HCT116 (cell line): ENCODE measurements at regions not wholly inside any gene's neighbourhood (a gene's known extent, or its start where the extent isn't known, plus 50 kb on each side); places are given as distances from the start of the nearest gene placed in this dataset.

Experiments
- ATAC-seq: fragments of 200-7000 bp; cut with Tn5 transposase; 2 replicates; pipeline ENCODE4 v1.9.1; 2020; ENCODE audit warnings: mild to moderate bottlenecking, moderate library complexity
- BruUV-seq: library from RNA; stranded (reverse); fragments of 400-500 nt; replicated peaks from 2 replicates; lab custom pipeline; 2021; lab: Mats Ljungman, UMichigan
- CTCF ChIA-PET: fragments of 300-600 bp; sonication (Branson Sonifier 250); formaldehyde crosslinking; loops from one replicate; lab custom pipeline; 2021; ENCODE audit warnings: antibody characterized with exemption; lab: Charles Lee
- POLR2A ChIA-PET: fragments of 300-600, 350-600 bp; sonication (Branson Sonifier 250); formaldehyde crosslinking; loops from one replicate; lab custom pipeline; 2021; ENCODE audit warnings: antibody characterized with exemption; lab: Charles Lee
- RAD21 ChIA-PET, 2 experiments: fragments of 300-600 bp; sonication (Branson Sonifier 250); formaldehyde crosslinking; loops; one replicate each; lab custom pipeline; 2023; ENCODE audit warnings: low total read pairs in 2 of 2; ENCODE audit not compliant: uncharacterized antibody in 2 of 2, unreplicated experiment in 2 of 2, low non-redundant PET in 1 of 2; lab: Charles Lee
- DNase-seq: peaks from one replicate; pipeline ENCODE4 v3.0.0-alpha.2; 2010; ENCODE audit warnings: low read depth, low spot score
- H2AFZ ChIP-seq: fragments of 200-600 bp; shearing (Covaris generic), sonication (generic); 2 replicates; pipeline ENCODE4 v1.6.1; 2017; ENCODE audit warnings: low read depth, mixed run types, mixed read lengths, antibody characterized with exemption, low read length; ENCODE audit not compliant: poor library complexity, severe bottlenecking
- H3K27ac ChIP-seq: 2 replicates; pipeline ENCODE4 v1.5.1; 2012; ENCODE audit warnings: low read depth, low read length
- H3K27me3 ChIP-seq: fragments of 200-600 bp; sonication (generic); 2 replicates; pipeline ENCODE4 v1.6.1; 2016; ENCODE audit warnings: mixed run types, low read length, mixed read lengths; ENCODE audit not compliant: insufficient read depth
- H3K36me3 ChIP-seq, 2 experiments: fragments of 200-500 bp in 1 of 2; fragments of 200-600 bp in 1 of 2; sonication (Bioruptor generic) in 1 of 2; sonication (generic) in 1 of 2; 2 replicates each; pipeline versions ENCODE4 v1.5.1 to v1.6.1; 2014 to 2016; ENCODE audit warnings: low read length in 2 of 2, inconsistent platforms in 1 of 2, mixed read lengths in 1 of 2, mixed run types in 1 of 2; ENCODE audit not compliant: insufficient read depth in 2 of 2, control insufficient read depth in 1 of 2
- H3K4me1 ChIP-seq, 2 experiments: fragments of 200-600 bp in 1 of 2; sonication (generic) in 1 of 2; 2 replicates each; pipeline versions ENCODE4 v1.5.1 to v1.6.1; 2012 to 2017; ENCODE audit warnings: low read length in 2 of 2, inconsistent platforms in 1 of 2, mild to moderate bottlenecking in 1 of 2, mixed read lengths in 1 of 2, mixed run types in 1 of 2, moderate library complexity in 1 of 2; ENCODE audit not compliant: insufficient read depth in 2 of 2, control insufficient read depth in 1 of 2
- H3K4me2 ChIP-seq: fragments of 200-600 bp; sonication (generic); 2 replicates; pipeline ENCODE4 v1.6.1; 2017; ENCODE audit warnings: mixed run types, low read length, mixed read lengths
- H3K4me3 ChIP-seq, 2 experiments: fragments of 200-600 bp in 1 of 2; sonication (generic) in 1 of 2; replicated peaks in 1 of 2; 2 replicates each; pipeline ENCODE4 v1.5.1; 2011 to 2016; ENCODE audit warnings: low read length in 2 of 2, control low read depth in 1 of 2, low read depth in 1 of 2, mild to moderate bottlenecking in 1 of 2, mixed read lengths in 1 of 2, mixed run types in 1 of 2
- H3K79me2 ChIP-seq: fragments of 200-600 bp; sonication (generic); 2 replicates; pipeline ENCODE4 v1.6.1; 2017; ENCODE audit warnings: mild to moderate bottlenecking, mixed run types, low read length, moderate library complexity, mixed read lengths; ENCODE audit not compliant: insufficient read depth
- H3K9ac ChIP-seq: fragments of 200-600 bp; sonication (generic); 2 replicates; pipeline ENCODE4 v1.6.1; 2016; ENCODE audit warnings: low read length, mixed read lengths
- H3K9me2 ChIP-seq: fragments of 200-600 bp; sonication (generic), shearing (Covaris generic); 2 replicates; pipeline ENCODE4 v1.6.1; 2017; ENCODE audit warnings: mixed run types, mild to moderate bottlenecking, moderate library complexity; ENCODE audit not compliant: insufficient read depth
- H3K9me3 ChIP-seq, 2 experiments: fragments of 200-500 bp in 1 of 2; fragments of 200-600 bp in 1 of 2; sonication (Bioruptor generic) in 1 of 2; sonication (generic) in 1 of 2; 2 replicates each; pipeline ENCODE4 v1.6.1; 2014 to 2017; ENCODE audit warnings: low read length in 2 of 2, mixed read lengths in 2 of 2, inconsistent platforms in 1 of 2, low read depth in 1 of 2, mild to moderate bottlenecking in 1 of 2, mixed run types in 1 of 2, moderate library complexity in 1 of 2; ENCODE audit not compliant: control insufficient read depth in 1 of 2, insufficient read depth in 1 of 2
- H4K20me1 ChIP-seq: fragments of 200-600 bp; sonication (generic), shearing (Covaris generic); 2 replicates; pipeline ENCODE4 v1.6.1; 2017; ENCODE audit warnings: mixed run types, mild to moderate bottlenecking, moderate library complexity; ENCODE audit not compliant: insufficient read depth
- ATF3 ChIP-seq: IDR thresholded peaks from 2 replicates; pipeline ENCODE4 v1.6.1; 2012
- EGR1 ChIP-seq: IDR thresholded peaks from 2 replicates; pipeline ENCODE4 v1.6.1; 2012; ENCODE audit warnings: low read depth
- EZH2phosphoT487 ChIP-seq: fragments of 200-600 bp; IDR thresholded peaks from 2 replicates; pipeline ENCODE4 v1.6.1; 2018; ENCODE audit warnings: antibody characterized with exemption, borderline replicate concordance
- POLR2AphosphoS5 ChIP-seq: IDR thresholded peaks from 2 replicates; pipeline ENCODE4 v1.6.1; 2011; ENCODE audit warnings: mild to moderate bottlenecking, low read depth, low read length, moderate library complexity
- RAD21 ChIP-seq: IDR thresholded peaks from 2 replicates; pipeline ENCODE4 v1.6.1; 2012; ENCODE audit warnings: low read depth, mild to moderate bottlenecking
- SRF ChIP-seq: IDR thresholded peaks from 2 replicates; pipeline ENCODE4 v1.6.1; 2012; ENCODE audit warnings: low read depth
- TCF7L2 ChIP-seq: IDR thresholded peaks from 2 replicates; pipeline ENCODE4 v1.7.0; 2011; ENCODE audit warnings: borderline replicate concordance, inconsistent platforms; ENCODE audit not compliant: insufficient read depth, insufficient read length; ENCODE audit errors: extremely low read depth
- ZFX ChIP-seq: fragments of 450-650 bp; IDR thresholded peaks from 2 replicates; pipeline ENCODE4 v1.6.1; 2017
- ZNF274 ChIP-seq: fragments of 200-500 bp; sonication (Bioruptor generic); IDR thresholded peaks from 2 replicates; pipeline ENCODE4 v1.6.1; 2014; ENCODE audit warnings: mild to moderate bottlenecking, low read depth, low read length, inconsistent platforms
- intact Hi-C: fragments of 100-400 bp; cut with micrococcal nuclease; formaldehyde crosslinking; loops from 2 replicates; pipeline ENCODE4 v1.10.0; 2022
- TF ChIP-seq, protein P1 (sequence below), 3 experiments: fragments of 200-600 bp in 1 of 3; sonication (generic) in 1 of 3; IDR thresholded peaks in 2 of 3; conservative IDR thresholded peaks in 1 of 3; 2 replicates each; pipeline ENCODE4 v1.5.1; 2012 to 2017; ENCODE audit warnings: low read depth in 2 of 3, low read length in 2 of 3, antibody characterized with exemption in 1 of 3, borderline replicate concordance in 1 of 3, control low read depth in 1 of 3, mild to moderate bottlenecking in 1 of 3, mixed read lengths in 1 of 3, mixed run types in 1 of 3, moderate library complexity in 1 of 3; ENCODE audit not compliant: insufficient read depth in 1 of 3
- TF ChIP-seq, protein P2 (sequence below): IDR thresholded peaks from 2 replicates; pipeline ENCODE4 v1.6.1; 2012

GRCh38 chr1:187873126-187873525 is 1044.4 kb downstream of the PLA2G4A start:
- H3K27me3 ChIP-seq = no peaks in the 10 kb centered on the region
- no peaks in the 10 kb centered on the region for H3K9me2 ChIP-seq
- DNase-seq (no peak), ATAC-seq (no peak)
- H3K4me3 ChIP-seq = no peak overlapping the region
- no peak overlapping the region for H3K9ac ChIP-seq
- TF ChIP-seq, protein P1, sequence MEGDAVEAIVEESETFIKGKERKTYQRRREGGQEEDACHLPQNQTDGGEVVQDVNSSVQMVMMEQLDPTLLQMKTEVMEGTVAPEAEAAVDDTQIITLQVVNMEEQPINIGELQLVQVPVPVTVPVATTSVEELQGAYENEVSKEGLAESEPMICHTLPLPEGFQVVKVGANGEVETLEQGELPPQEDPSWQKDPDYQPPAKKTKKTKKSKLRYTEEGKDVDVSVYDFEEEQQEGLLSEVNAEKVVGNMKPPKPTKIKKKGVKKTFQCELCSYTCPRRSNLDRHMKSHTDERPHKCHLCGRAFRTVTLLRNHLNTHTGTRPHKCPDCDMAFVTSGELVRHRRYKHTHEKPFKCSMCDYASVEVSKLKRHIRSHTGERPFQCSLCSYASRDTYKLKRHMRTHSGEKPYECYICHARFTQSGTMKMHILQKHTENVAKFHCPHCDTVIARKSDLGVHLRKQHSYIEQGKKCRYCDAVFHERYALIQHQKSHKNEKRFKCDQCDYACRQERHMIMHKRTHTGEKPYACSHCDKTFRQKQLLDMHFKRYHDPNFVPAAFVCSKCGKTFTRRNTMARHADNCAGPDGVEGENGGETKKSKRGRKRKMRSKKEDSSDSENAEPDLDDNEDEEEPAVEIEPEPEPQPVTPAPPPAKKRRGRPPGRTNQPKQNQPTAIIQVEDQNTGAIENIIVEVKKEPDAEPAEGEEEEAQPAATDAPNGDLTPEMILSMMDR (IDR thresholded peaks at IDR 0.05 in 2 of 3, conservative IDR thresholded peaks at IDR 0.05 in 1 of 3; ENCODE audit: borderline replicate concordance in 1 of 3, insufficient read depth in 1 of 3, low read depth in 2 of 3, low read length in 2 of 3) = no peak
- TF ChIP-seq EZH2phosphoT487 = no peak
- TF ChIP-seq EGR1 = no peak
- no peak for TF ChIP-seq ZFX
- no peak for TF ChIP-seq SRF
- TF ChIP-seq, protein P2, sequence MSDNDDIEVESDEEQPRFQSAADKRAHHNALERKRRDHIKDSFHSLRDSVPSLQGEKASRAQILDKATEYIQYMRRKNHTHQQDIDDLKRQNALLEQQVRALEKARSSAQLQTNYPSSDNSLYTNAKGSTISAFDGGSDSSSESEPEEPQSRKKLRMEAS = no peak
- no peak for TF ChIP-seq RAD21
- TF ChIP-seq ZNF274 = no peak
- TF ChIP-seq ATF3 = no peak
- TF ChIP-seq TCF7L2 = no peak
- TF ChIP-seq POLR2AphosphoS5 = no peak
- H3K79me2 ChIP-seq = no peaks in the 10 kb centered on the region
- no peak overlapping the region for H3K27ac ChIP-seq
- no TSS peak for BruUV-seq
- ChIA-PET POLR2A (no interaction called here), RAD21 (no interaction called here), CTCF (no interaction called here)
- no peaks in the 10 kb centered on the region for H3K4me1 ChIP-seq
- H3K36me3 ChIP-seq = no peaks in the 10 kb centered on the region
- H3K4me2 ChIP-seq = no peak overlapping the region
- H2AFZ ChIP-seq = no peak overlapping the region
- no peaks in the 10 kb centered on the region for H4K20me1 ChIP-seq
- intact Hi-C loops = no loop called here
- no peaks in the 10 kb centered on the region for H3K9me3 ChIP-seq
